Muscle of leg (tissue), 3 donors: ENCODE measurements at regions not wholly inside any gene's neighbourhood (a gene's known extent, or its start where the extent isn't known, plus 50 kb on each side); places are given as distances from the start of the nearest gene placed in this dataset.

Experiments used
- DNase-seq: peaks from one replicate; pipeline ENCODE4 v3.0.0; 2013
- H3K27ac ChIP-seq: one replicate; pipeline ENCODE4 v1.5.1; 2013; ENCODE audit warnings: mild to moderate bottlenecking, low read length, control low read depth
- H3K27me3 ChIP-seq: one replicate; pipeline ENCODE4 v1.6.1; 2013; ENCODE audit warnings: low read length; ENCODE audit not compliant: control insufficient read depth, insufficient read depth
- H3K36me3 ChIP-seq: one replicate; pipeline ENCODE4 v1.6.1; 2013; ENCODE audit warnings: low read length; ENCODE audit not compliant: control insufficient read depth, insufficient read depth
- H3K4me1 ChIP-seq: one replicate; pipeline ENCODE4 v1.6.1; 2013; ENCODE audit warnings: low read length; ENCODE audit not compliant: control insufficient read depth, insufficient read depth
- H3K4me3 ChIP-seq: one replicate; pipeline ENCODE4 v1.5.1; 2013; ENCODE audit warnings: low read length, control low read depth
- H3K9me3 ChIP-seq: replicated peaks from 2 replicates; pipeline ENCODE4 v1.6.1; 2013; ENCODE audit warnings: low read depth, low read length; ENCODE audit not compliant: control insufficient read depth
- WGBS: methylation state at CpG from one replicate; pipeline ENCODE4 v1.1.5; 2013; ENCODE audit warnings: missing lambda C conversion rate; ENCODE audit not compliant: insufficient coverage; 5-methylcytosine and 5-hydroxymethylcytosine counted together

- Histone ChIP-seq H3K4me1 (peaks cover 17% of the 10 kb centered on the region), H3K9me3 (no peaks in the 10 kb centered on the region), H3K27me3 (no peaks in the 10 kb centered on the region), H3K27ac (no peak overlapping the region), H3K36me3 (no peaks in the 10 kb centered on the region), H3K4me3 (no peak overlapping the region)
- WGBS = 80% methylated on average over 1 of the region's 1 CpG
- DNase-seq = no peak
Observed at GRCh38 chr10:110447886-110448285, 49.8 kb upstream of the DUSP5 start.
